Thoracic aorta (tissue), 2 donors: ENCODE measurements at regions not wholly inside any gene's neighbourhood (a gene's known extent, or its start where the extent isn't known, plus 50 kb on each side); places are given as distances from the start of the nearest gene placed in this dataset.

Source experiments
- ATAC-seq: fragments of 150-250 bp; one replicate; pipeline ENCODE4 v1.8.0; 2017; ENCODE audit warnings: low read depth; ENCODE audit not compliant: insufficient number of reproducible peaks, low FRiP score
- DNase-seq: peaks from one replicate; pipeline ENCODE4 v3.0.0-alpha.2; 2020; ENCODE audit warnings: low spot score
- H3K27ac ChIP-seq, 2 donors: fragments of 200-600 bp; sonication (generic); 1 replicate in 1 of 2; 2 replicates in 1 of 2; pipeline ENCODE4 v1.5.1; 2016; ENCODE audit warnings: mild to moderate bottlenecking in 2 of 2, moderate library complexity in 2 of 2
- H3K27me3 ChIP-seq: fragments of 200-600 bp; sonication (generic); replicated peaks from 2 replicates; pipeline ENCODE4 v1.6.0; 2016; ENCODE audit warnings: mild to moderate bottlenecking; ENCODE audit not compliant: insufficient read depth
- H3K36me3 ChIP-seq: fragments of 200-600 bp; sonication (generic); one replicate; pipeline ENCODE4 v1.5.1; 2016
- H3K4me1 ChIP-seq, 2 donors: fragments of 200-600 bp; sonication (generic); 1 replicate in 1 of 2; 2 replicates in 1 of 2; pipeline versions ENCODE4 v1.5.1 to v1.6.0; 2016; ENCODE audit warnings: low read depth in 2 of 2, mild to moderate bottlenecking in 1 of 2; ENCODE audit not compliant: control insufficient read depth in 1 of 2
- H3K4me3 ChIP-seq: fragments of 200-600 bp; sonication (generic); 2 replicates; pipeline ENCODE4 v1.5.1; 2016; ENCODE audit warnings: mild to moderate bottlenecking
- H3K9me3 ChIP-seq: fragments of 200-600 bp; sonication (generic); 2 replicates; pipeline ENCODE4 v1.5.1; 2016
- CTCF ChIP-seq: fragments of 200-600 bp; sonication (generic); IDR thresholded peaks from one replicate; pipeline ENCODE4 v1.5.1; 2019; ENCODE audit warnings: antibody characterized with exemption

- Histone ChIP-seq H3K4me3 (no peak overlapping the region), H3K27me3 (no peaks in the 10 kb centered on the region), H3K9me3 (no peaks in the 10 kb centered on the region), H3K36me3 (no peaks in the 10 kb centered on the region), H3K27ac (no peak overlapping the region), H3K4me1 (no peaks in the 10 kb centered on the region)
- TF ChIP-seq CTCF, result no peak
- DNase-seq (no peak), ATAC-seq (no peak)
These were observed 103.6 kb upstream of the EGFLAM start for GRCh38 chr5:38154615-38155204.

GRCh38 chr5:38151878-38152277 lies 106.5 kb upstream of the EGFLAM start:
- DNase-seq, result no peak
- Histone ChIP-seq H3K4me1 (no peaks in the 10 kb centered on the region), H3K27ac (no peak overlapping the region), H3K9me3 (no peaks in the 10 kb centered on the region), H3K27me3 (no peaks in the 10 kb centered on the region), H3K36me3 (no peaks in the 10 kb centered on the region), H3K4me3 (no peak overlapping the region)
- no peak for TF ChIP-seq CTCF
- ATAC-seq, result no peak

GRCh38 chr5:38149815-38150195 lies 108.6 kb upstream of the EGFLAM start:
- H3K36me3 ChIP-seq, result no peaks in the 10 kb centered on the region
- H3K27ac ChIP-seq, result no peak overlapping the region
- DNase-seq (no peak), ATAC-seq (no peak)
- H3K27me3 ChIP-seq, result no peaks in the 10 kb centered on the region
- no peak for TF ChIP-seq CTCF
- no peak overlapping the region for H3K4me3 ChIP-seq
- H3K4me1 ChIP-seq, result no peaks in the 10 kb centered on the region
- H3K9me3 ChIP-seq, result no peaks in the 10 kb centered on the region

- Histone ChIP-seq H3K4me3 (no peak overlapping the region), H3K36me3 (no peaks in the 10 kb centered on the region), H3K27ac (no peak overlapping the region), H3K9me3 (no peaks in the 10 kb centered on the region), H3K4me1 (no peaks in the 10 kb centered on the region), H3K27me3 (no peaks in the 10 kb centered on the region)
- TF ChIP-seq CTCF, result no peak
- no peak for ATAC-seq
- no peak for DNase-seq
These were observed 110.2 kb upstream of the EGFLAM start for GRCh38 chr5:38148021-38148625.

GRCh38 chr5:38143384-38143783 lies 115.0 kb upstream of the EGFLAM start:
- no peak for TF ChIP-seq CTCF
- Histone ChIP-seq H3K27ac (no peak overlapping the region), H3K9me3 (no peaks in the 10 kb centered on the region), H3K27me3 (no peaks in the 10 kb centered on the region), H3K4me1 (no peaks in the 10 kb centered on the region), H3K4me3 (no peak overlapping the region), H3K36me3 (no peaks in the 10 kb centered on the region)
- no peak for ATAC-seq
- DNase-seq, result no peak
